ENCODE measurements at regions not wholly inside any gene's neighbourhood (a gene's known extent, or its start where the extent isn't known, plus 50 kb on each side); places are given as distances from the start of the nearest gene placed in this dataset.

GRCh38 chr17:73829676-73830280 is 185.5 kb upstream of the SDK2 start:
- no peak for TF ChIP-seq CTCF (conservative IDR thresholded peaks at IDR 0.05; ENCODE audit: low read depth, low read length)
- H3K4me3 ChIP-seq (ENCODE audit: low read depth, low read length) = no peak overlapping the region
- DNase-seq (ENCODE audit: low read depth) = no peak

DNA sequence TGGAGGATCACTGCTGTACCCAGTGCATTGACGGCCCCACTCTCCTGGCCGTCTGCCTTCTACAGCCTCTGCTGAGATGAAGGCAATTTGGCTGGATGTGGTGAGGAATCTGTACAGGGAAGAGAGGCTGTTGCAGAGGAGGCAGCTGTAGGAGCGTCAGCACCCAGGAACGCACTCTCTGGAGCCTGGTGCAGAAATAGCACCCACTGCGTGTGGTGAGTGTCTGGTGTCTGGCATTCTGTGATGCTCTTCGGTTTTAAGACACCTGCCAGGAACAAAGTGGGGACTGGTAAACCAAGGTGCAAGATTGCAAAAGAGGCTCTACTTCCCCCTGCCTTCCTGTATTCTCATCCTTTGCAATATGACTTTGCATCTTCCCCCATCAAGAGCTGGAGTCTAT is 187.5 kb upstream of the SDK2 start:
- no peak overlapping the region for H3K4me3 ChIP-seq (ENCODE audit: low read depth, low read length)
- DNase-seq (ENCODE audit: low read depth) = no peak
- TF ChIP-seq CTCF (conservative IDR thresholded peaks at IDR 0.05; ENCODE audit: low read depth, low read length) = no peak

- no peak for TF ChIP-seq CTCF (conservative IDR thresholded peaks at IDR 0.05; ENCODE audit: low read depth, low read length)
- H3K4me3 ChIP-seq (ENCODE audit: low read depth, low read length) = no peak overlapping the region
- peak; percentile 36 for DNase-seq (ENCODE audit: low read depth)
These were observed 189.7 kb upstream of the SDK2 start for GRCh38 chr17:73833775-73834488.

GRCh38 chr17:73834684-73835343 is 190.6 kb upstream of the SDK2 start:
- DNase-seq (ENCODE audit: low read depth) = no peak
- TF ChIP-seq CTCF (conservative IDR thresholded peaks at IDR 0.05; ENCODE audit: low read depth, low read length) = no peak
- no peak overlapping the region for H3K4me3 ChIP-seq (ENCODE audit: low read depth, low read length)

DNA sequence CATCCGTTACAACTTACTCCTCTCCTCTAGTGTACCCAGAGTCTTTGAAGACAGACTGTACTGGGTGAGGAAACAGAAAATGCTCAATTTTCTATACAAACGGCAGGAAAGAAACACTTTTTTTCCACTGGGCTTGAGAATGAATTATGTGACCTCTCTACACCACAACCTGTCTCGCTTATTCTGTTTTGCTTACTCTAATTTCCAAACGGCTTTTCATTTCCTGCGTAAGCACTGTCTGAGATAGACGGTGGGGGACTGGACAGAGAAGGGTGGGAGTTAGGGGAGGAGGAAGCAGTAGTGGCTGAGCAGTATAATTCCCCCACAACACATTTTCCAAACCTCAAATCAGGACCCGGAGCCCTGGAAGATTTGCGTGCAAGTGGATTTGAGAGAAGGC is 191.4 kb upstream of the SDK2 start:
- no peak for DNase-seq (ENCODE audit: low read depth)
- TF ChIP-seq CTCF (conservative IDR thresholded peaks at IDR 0.05; ENCODE audit: low read depth, low read length) = no peak
- H3K4me3 ChIP-seq (ENCODE audit: low read depth, low read length) = no peak overlapping the region

DNA sequence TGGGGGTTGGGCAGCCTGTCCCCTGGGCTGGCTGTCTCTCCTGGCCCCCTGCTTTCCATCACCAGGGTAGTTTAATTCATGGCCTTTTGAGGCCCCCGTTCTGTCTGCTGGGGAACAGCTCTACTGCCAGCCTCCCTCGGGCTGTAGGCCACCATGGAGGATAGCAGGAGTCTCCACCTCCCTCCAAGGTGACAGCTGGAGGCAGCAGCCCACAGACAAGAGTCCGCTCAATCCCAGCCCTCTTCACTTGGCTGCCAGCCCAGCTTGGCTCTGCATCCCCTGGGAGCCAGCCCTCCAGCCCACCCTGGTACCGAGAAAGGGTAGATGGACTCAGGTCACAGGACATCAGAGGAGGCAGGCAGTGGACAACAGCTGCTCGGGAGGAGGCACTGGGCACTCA is 194.6 kb upstream of the SDK2 start:
- no peak for DNase-seq (ENCODE audit: low read depth)
- H3K4me3 ChIP-seq (ENCODE audit: low read depth, low read length) = no peak overlapping the region
- TF ChIP-seq CTCF (conservative IDR thresholded peaks at IDR 0.05; ENCODE audit: low read depth, low read length) = no peak
